NB4 (cell line): ENCODE measurements at regions not wholly inside any gene's neighbourhood (a gene's known extent, or its start where the extent isn't known, plus 50 kb on each side); places are given as distances from the start of the nearest gene placed in this dataset.

ENCODE experiments used
- DNase-seq: peaks from one replicate; pipeline ENCODE4 v3.0.0; 2010; ENCODE audit warnings: low read depth
- H3K4me3 ChIP-seq: one replicate; pipeline ENCODE4 v1.5.1; 2011; ENCODE audit warnings: mild to moderate bottlenecking, low read depth, low read length, moderate library complexity
- CTCF ChIP-seq: IDR thresholded peaks from one replicate; pipeline ENCODE4 v1.5.1; 2012; ENCODE audit warnings: low read depth, low read length
- MAX ChIP-seq: IDR thresholded peaks from 2 replicates; pipeline ENCODE4 v1.6.1; 2011; ENCODE audit warnings: low read depth, low read length
- MYC ChIP-seq: IDR thresholded peaks from 2 replicates; pipeline ENCODE4 v1.6.1; 2011; ENCODE audit warnings: low read depth, low read length
- POLR2A ChIP-seq: IDR thresholded peaks from 2 replicates; pipeline ENCODE4 v1.6.1; 2011; ENCODE audit warnings: mild to moderate bottlenecking; ENCODE audit not compliant: insufficient read length; ENCODE audit errors: extremely low read depth

- no peak for TF ChIP-seq CTCF
- no peak for TF ChIP-seq POLR2A
- TF ChIP-seq MAX, result no peak
- no peak for TF ChIP-seq MYC
- no peak for DNase-seq
- no peak overlapping the region for H3K4me3 ChIP-seq
Observed at GRCh38 chr7:106420210-106420609, 135.4 kb upstream of the NAMPT start.

GRCh38 chr7:106419455-106420182 is 134.8 kb upstream of the NAMPT start:
- TF ChIP-seq MYC (no peak), CTCF (no peak), MAX (no peak), POLR2A (no peak)
- H3K4me3 ChIP-seq, result no peak overlapping the region

GRCh38 chr7:106418526-106418925 is 133.7 kb upstream of the NAMPT start:
- no peak for TF ChIP-seq MAX
- no peak for TF ChIP-seq MYC
- TF ChIP-seq CTCF, result no peak
- TF ChIP-seq POLR2A, result no peak
- DNase-seq, result peak; percentile 39
- peak overlapping the region; percentile 12 for H3K4me3 ChIP-seq

More at GRCh38 chr7:106419455-106420182, 134.8 kb upstream of the NAMPT start:
- DNase-seq, result no peak

GRCh38 chr7:106418094-106418493 is 133.3 kb upstream of the NAMPT start:
- DNase-seq, result peak; percentile 88
- H3K4me3 ChIP-seq, result peak overlapping the region; percentile 12
- TF ChIP-seq MAX, result 0 out of 2 replicates have a peak, but pooled peaks have one; percentile 20
- peak; percentile 68 for TF ChIP-seq MYC
- TF ChIP-seq CTCF, result no peak
- TF ChIP-seq POLR2A, result no peak

GRCh38 chr7:106417273-106417902 is 132.6 kb upstream of the NAMPT start:
- TF ChIP-seq POLR2A, result no peak
- TF ChIP-seq MAX, result no peak
- TF ChIP-seq MYC, result no peak
- no peak for TF ChIP-seq CTCF
- H3K4me3 ChIP-seq, result no peak overlapping the region
- peak; percentile 41 for DNase-seq
